LNCaP clone FGC (cell line): ENCODE measurements at regions not wholly inside any gene's neighbourhood (a gene's known extent, or its start where the extent isn't known, plus 50 kb on each side); places are given as distances from the start of the nearest gene placed in this dataset.

ENCODE experiments used
- DNase-seq: peaks from one replicate; pipeline ENCODE4 v3.0.0-alpha.2; 2011; ENCODE audit warnings: low read depth
- H3K4me3 ChIP-seq: 2 replicates; pipeline ENCODE4 v1.5.1; 2011; ENCODE audit warnings: mild to moderate bottlenecking, low read depth, low read length, control low read depth
- TF ChIP-seq, protein P1 (sequence below): IDR thresholded peaks from 2 replicates; pipeline ENCODE4 v1.5.1; 2012; ENCODE audit warnings: mild to moderate bottlenecking; ENCODE audit not compliant: control insufficient read depth, insufficient read depth; ENCODE audit errors: extremely low read depth

DNA sequence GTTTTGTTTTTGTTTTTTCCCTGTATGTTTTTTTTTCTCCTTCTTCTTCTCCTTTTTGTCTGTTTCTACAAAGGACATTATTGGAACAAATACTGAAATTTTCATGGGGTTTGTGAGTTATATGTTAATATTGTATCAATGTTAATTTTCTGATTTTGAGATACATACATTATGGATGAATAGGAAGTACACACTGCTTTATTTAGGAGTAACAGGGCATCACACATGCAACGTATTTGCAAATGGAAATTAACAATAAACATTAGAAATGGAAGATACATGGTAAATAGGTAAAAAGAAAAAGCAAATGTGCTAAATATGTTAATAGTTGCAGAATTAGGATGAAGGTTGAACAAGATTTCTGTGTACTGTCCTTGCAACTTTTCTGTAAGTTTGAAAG, 477.2 kb upstream of the INTU start:
- TF ChIP-seq, protein P1, sequence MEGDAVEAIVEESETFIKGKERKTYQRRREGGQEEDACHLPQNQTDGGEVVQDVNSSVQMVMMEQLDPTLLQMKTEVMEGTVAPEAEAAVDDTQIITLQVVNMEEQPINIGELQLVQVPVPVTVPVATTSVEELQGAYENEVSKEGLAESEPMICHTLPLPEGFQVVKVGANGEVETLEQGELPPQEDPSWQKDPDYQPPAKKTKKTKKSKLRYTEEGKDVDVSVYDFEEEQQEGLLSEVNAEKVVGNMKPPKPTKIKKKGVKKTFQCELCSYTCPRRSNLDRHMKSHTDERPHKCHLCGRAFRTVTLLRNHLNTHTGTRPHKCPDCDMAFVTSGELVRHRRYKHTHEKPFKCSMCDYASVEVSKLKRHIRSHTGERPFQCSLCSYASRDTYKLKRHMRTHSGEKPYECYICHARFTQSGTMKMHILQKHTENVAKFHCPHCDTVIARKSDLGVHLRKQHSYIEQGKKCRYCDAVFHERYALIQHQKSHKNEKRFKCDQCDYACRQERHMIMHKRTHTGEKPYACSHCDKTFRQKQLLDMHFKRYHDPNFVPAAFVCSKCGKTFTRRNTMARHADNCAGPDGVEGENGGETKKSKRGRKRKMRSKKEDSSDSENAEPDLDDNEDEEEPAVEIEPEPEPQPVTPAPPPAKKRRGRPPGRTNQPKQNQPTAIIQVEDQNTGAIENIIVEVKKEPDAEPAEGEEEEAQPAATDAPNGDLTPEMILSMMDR, result no peak
- DNase-seq, result no peak
- no peak overlapping the region for H3K4me3 ChIP-seq

DNA sequence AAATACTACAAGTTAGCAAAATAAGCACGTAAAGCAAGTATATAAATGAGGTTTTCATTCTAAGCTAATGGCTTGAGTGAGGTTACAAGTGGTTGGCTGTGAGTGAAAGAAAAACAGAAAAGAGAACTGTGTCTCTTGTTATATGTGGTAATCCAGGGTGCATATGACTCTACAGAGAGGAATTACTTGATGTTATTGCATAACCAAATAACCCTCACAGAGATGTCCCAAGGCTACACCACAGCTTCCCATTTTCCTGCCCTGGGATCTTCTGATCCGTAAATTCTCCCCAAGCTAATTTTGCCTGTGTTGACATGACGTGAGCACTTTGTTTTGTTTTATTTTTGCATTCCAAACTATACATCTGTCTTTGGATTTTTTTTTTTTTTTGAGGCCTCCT, 470.0 kb upstream of the INTU start:
- TF ChIP-seq, protein P1, result no peak
- H3K4me3 ChIP-seq, result no peak overlapping the region
- no peak for DNase-seq

DNA sequence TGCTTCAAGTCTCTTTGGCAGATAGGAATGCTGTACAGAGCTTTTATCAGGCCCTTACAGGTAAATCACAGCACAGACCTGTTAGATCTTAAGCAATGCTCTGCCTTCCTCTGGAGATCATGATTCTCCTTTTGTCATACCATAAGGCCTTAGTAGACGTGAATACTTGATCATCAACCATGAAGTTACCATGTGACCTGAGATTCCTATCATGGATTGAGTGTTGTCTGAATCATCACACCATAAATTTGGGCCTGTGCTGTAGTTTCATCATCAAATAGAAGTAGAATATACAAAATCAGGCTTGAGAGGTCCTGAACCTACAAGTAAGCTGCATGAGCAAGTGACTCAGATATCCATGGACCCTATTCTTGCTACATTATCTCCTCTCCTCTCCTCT, 466.8 kb upstream of the INTU start:
- no peak for DNase-seq
- TF ChIP-seq, protein P1, result no peak
- no peak overlapping the region for H3K4me3 ChIP-seq

DNA sequence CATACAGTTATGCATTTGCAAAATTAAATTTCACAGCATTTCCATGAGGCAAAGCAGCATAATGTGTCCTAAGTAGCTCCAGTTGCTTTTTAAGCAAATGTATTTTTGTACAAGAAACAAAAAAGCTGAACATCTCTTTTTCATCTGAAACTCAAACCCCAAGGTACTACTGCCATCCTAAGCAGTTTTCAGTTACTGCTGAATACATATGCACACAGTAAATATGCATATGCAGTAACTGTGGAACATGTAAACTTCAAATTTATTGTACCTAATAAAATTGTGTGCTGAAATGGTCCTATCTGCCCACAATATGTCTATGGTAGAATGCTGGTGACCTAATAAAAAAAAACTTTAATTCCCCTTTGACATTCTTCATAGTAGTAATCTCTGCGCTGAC, 458.6 kb upstream of the INTU start:
- H3K4me3 ChIP-seq, result no peak overlapping the region
- TF ChIP-seq, protein P1, result no peak
- no peak for DNase-seq

DNA sequence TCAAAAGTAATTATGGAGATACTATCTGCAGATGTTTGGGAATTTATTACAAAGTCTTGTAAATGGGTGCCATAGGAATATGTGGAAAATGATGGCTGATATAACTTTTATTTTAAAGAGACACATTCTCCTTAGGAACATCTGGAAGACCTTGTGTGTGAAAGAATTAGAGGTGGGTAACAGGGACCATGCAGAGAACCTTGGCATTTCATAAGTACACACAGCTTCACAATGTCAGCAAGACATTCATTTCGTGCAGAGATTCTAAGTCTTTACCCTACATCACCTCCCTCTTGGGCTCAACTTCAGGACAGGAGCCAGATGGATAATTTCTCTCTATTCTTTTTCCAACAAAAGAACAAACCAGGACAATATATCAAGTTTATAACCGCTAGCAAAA, 458.1 kb upstream of the INTU start:
- TF ChIP-seq, protein P1, result no peak
- H3K4me3 ChIP-seq, result no peak overlapping the region
- no peak for DNase-seq

DNA sequence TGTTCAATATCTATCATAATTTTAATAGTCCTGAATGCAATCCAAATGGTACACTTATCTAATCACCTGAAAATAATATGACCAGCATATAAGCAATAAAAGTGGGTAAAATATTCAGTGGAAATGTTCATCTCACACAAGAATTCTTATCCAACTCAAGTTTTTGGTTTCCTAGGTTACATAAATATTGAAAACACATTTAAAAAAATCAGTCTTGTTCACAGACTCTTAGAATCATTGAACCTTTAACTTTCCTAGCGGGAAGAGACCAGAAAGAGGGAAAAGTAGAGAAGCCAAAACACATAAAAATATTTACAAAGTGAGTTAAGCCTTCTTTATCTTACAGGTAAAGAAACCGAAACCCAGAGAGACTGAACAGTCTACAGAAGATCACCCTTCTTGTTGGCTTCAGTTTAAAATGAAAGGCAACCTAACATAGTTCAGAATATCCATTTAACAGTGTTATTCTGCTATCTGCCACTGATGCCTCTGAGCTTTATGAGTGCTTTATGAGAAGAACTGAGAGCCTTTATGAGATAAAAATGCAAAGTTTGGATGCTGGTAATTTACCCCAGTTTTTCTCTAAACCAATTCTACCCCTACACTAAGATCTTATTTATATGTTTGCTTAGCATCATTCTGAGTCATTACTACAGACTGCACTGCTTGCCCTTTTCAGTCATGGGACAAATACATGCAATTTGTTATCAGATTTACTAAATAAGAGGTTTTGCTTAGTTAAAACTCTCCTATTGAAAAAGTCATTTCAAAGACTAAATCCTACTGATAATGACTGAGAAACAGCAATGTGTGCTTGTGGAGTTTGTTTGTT, 453.3 kb upstream of the INTU start:
- no peak for DNase-seq
- TF ChIP-seq, protein P1, result no peak
- no peak overlapping the region for H3K4me3 ChIP-seq

DNA sequence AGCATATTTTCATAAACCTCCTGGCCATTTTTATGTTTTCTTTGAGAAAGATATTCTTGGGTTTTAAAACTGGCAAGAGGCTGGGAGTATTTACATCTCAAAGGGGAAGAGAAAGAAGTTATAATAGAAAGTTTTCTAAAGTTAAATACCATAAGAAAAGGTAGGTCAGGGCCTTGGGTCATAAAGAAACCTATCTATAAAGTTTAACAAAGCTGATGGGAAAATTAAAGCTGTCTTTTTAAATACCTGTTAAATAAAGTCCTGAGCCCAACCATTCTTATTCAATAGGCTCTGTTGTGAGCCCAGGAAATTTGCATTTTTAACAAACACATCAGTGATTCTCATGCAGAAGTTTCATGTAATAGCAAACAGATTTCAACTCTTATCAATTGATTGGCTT, 451.8 kb upstream of the INTU start:
- H3K4me3 ChIP-seq, result no peak overlapping the region
- TF ChIP-seq, protein P1, result no peak
- no peak for DNase-seq
